ENCODE measurements at regions not wholly inside any gene's neighbourhood (a gene's known extent, or its start where the extent isn't known, plus 50 kb on each side); places are given as distances from the start of the nearest gene placed in this dataset.

DNA sequence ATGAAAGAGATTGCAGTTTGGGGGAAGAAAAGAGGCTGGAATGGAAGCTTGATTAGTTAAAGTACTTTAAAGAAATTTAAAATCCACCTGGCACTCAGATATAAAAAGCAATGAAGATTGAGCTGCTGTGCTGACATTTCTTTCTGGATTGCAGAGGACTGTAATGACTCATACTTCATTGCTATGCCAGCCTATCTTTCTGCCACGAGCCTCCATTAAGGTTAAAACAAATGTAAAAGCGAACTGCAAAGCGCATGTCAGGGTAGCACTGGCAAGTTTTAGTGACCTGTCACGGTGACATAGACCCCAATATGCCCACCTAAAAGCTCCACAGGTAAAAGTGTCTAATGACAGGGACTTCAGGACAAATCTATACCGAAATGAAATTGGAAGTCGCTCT is 449.6 kb downstream of the C6orf118 start:
- no peak for TF ChIP-seq FOXM1 (IDR thresholded peaks at IDR 0.05; ENCODE audit: borderline replicate concordance, low read depth)
- TF ChIP-seq EP300 (IDR thresholded peaks at IDR 0.05; ENCODE audit: borderline replicate concordance): no peak
- TF ChIP-seq, protein P1, sequence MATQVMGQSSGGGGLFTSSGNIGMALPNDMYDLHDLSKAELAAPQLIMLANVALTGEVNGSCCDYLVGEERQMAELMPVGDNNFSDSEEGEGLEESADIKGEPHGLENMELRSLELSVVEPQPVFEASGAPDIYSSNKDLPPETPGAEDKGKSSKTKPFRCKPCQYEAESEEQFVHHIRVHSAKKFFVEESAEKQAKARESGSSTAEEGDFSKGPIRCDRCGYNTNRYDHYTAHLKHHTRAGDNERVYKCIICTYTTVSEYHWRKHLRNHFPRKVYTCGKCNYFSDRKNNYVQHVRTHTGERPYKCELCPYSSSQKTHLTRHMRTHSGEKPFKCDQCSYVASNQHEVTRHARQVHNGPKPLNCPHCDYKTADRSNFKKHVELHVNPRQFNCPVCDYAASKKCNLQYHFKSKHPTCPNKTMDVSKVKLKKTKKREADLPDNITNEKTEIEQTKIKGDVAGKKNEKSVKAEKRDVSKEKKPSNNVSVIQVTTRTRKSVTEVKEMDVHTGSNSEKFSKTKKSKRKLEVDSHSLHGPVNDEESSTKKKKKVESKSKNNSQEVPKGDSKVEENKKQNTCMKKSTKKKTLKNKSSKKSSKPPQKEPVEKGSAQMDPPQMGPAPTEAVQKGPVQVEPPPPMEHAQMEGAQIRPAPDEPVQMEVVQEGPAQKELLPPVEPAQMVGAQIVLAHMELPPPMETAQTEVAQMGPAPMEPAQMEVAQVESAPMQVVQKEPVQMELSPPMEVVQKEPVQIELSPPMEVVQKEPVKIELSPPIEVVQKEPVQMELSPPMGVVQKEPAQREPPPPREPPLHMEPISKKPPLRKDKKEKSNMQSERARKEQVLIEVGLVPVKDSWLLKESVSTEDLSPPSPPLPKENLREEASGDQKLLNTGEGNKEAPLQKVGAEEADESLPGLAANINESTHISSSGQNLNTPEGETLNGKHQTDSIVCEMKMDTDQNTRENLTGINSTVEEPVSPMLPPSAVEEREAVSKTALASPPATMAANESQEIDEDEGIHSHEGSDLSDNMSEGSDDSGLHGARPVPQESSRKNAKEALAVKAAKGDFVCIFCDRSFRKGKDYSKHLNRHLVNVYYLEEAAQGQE (IDR thresholded peaks at IDR 0.05; ENCODE audit: low read depth): no peak
- TF ChIP-seq TAF1 (IDR thresholded peaks at IDR 0.05; ENCODE audit: low read depth): no peak
